Renal cortical epithelial cell (primary cell): ENCODE measurements at regions not wholly inside any gene's neighbourhood (a gene's known extent, or its start where the extent isn't known, plus 50 kb on each side); places are given as distances from the start of the nearest gene placed in this dataset.

Experiments
- DNase-seq: peaks from one replicate; pipeline ENCODE4 v3.0.0-alpha.2; 2011; ENCODE audit warnings: low read depth

DNA sequence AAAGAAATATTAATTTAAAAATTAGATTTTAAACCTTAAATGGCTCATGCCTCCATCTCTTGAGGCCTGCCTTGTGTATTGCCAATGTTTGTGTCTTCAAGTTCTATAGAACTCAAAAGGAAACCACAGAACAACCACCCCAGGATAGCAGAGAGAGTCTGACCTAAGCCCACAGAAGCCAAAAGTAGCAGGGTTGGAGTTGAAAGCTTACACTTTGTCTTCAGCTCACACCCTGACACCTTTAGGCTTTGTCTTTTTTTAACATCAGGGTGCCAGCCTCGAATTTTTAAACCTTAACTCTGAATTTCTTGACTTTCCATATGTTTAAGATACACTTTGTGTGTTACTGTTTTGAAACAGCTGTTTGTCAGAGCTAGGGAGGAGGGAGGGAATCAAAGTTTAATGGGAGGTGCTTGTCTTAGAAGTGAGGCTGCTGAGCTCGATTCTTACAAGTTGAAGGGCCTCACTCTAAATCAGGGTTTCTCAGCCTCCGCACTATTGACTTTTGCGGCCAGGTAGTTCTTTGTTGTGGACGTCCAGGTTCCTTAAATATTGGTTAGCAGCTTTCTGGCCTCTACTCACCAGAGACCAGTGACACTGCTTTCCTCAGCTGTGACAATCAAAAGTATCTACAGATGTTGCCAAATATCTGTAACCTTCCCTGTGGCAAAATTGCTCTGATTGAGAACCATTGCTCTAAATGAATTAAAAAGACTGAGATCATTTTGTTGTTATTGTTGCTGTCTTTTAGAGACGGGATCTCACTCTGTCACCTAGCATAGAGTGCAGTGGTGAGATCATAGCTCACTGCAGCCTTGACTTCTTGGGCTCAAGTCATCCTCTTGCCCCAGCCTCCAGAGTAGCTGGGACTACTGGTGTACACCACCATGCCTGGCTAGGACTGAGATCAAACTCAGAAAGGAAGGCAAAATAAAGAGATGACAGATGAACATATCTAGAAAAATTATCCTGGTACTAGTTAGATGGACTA, 139.2 kb upstream of the EOMES start:
- no peak for DNase-seq

DNA sequence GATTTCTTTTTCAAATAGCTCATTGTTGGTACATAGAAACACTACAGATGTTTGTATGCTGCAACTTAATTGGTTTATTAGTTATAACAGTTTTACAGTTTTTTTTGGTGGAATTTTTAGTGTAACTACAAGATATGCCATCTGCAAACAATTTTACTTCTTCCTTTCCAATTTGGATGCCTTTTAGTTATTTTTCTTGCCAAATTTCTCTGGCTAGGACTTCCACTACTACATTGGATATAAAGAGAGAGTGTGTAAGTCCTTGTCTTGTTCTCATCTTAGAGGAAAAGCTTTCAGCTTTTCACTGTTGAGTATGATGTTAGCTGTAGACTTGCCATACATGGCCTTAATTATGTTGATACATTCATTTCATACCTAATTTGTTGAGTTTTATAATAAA, 143.6 kb upstream of the EOMES start:
- DNase-seq, result no peak

DNA sequence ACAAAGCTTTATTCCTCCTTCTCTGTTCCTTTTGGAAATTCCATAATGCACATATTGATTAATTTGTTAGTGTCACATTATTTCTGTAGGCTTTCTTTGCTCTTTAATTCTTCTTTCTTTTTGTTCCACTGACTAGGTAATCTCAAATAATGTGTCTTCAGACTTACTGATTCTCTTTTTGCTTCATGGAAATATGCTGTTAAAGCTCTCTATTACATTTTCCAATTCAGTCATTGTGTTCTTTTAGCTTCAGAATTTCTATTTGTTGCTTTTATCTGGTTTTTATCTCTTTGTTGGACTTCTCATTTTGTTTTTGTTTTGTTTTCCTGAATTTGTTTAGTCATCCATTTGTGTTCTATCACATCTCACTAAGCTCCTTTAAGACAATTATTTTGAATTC, 147.0 kb upstream of the EOMES start:
- no peak for DNase-seq

DNA sequence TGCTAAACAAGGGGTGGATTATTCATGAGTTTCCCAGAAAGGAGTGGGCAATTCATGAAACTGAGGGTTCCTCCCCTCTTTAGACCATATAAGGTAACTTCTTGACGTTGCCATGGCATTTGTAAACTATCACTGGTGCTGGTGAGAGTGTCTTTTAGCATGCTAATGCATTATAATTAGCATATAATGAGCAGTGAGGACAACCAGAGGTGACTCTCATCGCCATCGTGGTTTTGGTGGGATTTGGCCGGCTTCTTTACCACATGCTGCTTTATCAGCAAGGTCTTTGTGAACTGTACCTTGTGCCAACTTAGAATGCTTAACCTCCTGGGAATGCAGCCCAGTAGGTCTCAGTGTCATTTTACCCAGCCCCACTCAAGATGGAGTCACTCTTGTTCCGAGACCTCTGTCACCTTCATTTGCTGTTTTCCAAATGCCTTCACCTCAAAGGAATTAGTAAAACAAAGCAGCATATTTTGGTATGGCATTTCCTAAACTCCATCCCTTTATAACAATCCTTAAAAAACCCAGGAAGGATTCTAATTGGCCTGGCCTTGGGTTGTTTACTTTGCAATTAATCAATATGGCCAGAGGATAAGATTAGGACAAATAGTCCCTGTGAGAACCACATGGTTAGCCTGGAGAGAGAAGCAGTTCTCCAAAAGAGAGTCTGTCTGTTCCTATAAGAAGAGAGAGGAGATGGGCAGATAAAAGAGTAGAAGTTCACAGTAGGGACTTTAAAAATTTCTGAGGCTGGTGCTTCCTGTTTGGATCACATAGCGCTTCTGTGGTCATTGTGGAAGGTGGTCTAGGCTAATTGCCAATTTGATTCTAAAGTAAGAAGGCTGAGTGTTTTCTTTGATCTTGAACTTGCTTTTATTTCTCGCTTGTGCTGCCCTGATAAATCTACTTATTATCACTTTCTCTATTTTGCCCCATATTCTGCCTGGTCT, 155.2 kb upstream of the EOMES start:
- no peak for DNase-seq

DNA sequence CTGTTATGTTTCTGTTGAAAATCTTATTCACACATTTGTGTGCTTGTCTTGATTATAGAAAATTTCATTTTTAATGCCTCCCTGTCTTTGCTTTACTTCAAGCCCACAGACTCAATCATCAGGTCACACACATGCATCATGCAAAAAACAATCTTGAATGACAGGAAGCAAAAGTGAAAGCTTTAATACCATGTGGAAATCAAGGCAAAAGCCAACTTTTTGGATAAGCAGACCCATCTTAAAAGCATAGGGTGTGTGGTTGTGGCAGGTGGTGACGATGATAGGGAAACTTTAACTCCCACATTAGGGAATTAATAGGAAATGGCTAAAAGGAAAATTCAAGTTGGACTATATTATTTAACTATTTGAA, 155.9 kb upstream of the EOMES start:
- no peak for DNase-seq

DNA sequence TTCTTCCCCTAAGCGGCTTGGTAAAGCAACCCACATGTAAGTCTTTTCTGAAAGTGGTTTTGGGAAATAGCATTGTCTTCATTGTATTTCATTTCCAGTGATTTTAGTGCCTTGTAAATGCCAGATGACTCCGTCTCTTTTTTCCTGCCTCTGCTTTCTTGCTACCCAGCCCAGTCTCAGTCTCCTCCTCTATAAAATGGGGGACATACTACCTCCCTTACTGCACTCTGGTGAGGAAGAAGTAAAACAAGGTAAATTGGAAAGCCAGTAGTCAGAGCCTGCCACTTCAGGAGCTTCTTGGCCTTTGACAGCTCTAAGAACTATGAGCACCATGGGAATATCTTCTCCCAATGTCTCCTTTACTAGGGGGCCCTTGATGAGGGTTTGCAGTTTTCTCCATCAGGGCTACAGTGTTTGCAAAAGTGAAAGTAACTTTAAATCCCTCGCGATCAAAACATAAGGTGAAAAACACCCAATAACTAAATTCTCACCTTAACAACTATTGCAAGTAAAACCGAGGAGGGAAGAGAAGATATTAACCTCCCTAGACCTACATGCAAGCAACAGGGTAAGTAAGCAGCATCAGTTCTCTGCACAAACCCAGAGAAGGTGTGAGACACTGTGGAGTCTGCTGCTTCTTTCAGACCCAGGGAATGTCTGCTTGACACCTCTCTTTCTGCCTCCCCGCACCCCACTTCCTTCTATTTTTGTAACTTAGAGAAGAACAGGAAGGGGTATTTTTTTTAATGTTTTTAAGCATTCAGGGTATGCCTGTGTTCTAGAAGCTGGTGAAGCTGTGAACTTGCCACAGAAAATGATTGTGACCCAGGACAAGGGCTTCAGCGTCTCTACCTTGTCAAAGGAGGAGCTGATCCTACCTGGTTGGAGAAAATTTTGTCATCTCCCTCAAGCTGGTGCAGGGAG, 159.1 kb upstream of the EOMES start:
- no peak for DNase-seq

DNA sequence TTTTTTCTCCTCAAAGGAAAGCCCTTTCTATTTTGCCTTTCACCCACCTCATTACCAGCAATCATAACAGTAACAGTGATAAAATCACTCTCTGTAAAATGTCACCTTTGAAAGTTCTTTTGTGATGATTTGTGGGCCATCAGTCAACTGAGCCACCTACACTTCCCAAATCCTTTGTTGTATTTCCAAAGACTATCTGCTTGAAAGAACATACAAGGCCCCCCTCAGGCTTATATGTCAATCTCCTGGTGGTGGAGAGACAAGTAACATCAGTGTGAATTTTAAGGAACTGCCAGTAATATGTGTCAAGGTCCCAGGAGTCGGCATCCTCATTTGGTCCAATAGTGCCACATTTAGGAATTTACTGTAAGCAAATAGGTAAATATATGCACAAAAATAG, 161.1 kb upstream of the EOMES start:
- no peak for DNase-seq

DNA sequence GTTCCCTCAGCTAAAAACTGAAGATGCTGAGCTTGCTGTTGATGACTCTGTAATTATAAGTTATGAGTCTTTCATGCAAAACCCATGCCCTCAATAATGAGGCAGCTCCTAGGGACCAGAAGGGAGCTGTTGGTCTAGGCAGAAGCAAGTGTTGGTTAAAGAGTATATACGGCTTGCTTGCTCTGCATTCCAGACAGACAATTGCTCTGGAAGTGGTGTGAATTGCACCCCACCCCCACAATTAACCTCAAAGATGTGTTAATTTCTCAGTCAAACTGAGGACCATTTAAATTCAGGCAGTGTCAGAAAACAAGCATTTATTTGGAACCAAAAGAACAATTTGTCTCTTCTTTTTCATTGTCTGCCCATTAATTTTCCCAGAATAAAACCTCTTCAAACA, 163.5 kb upstream of the EOMES start:
- no peak for DNase-seq

DNA sequence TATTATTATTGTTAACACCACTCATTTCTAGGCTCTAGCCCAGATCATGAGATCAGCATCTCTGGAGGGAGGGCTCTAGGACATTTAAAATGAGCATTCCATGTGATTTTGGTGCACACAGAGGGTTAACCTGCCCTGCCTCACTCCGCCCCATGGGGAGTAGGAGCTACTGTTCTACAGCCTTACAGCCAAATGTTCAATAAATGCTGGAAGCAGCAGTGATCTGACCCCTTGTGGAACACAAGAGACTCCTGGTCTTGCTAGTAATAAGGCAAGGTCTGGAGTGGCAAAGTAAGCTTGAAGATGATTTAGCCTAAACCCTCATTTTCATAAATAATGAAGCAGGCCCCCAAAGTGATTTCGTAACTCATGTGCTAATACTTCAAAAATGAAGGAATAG, 166.4 kb upstream of the EOMES start:
- no peak for DNase-seq

DNA sequence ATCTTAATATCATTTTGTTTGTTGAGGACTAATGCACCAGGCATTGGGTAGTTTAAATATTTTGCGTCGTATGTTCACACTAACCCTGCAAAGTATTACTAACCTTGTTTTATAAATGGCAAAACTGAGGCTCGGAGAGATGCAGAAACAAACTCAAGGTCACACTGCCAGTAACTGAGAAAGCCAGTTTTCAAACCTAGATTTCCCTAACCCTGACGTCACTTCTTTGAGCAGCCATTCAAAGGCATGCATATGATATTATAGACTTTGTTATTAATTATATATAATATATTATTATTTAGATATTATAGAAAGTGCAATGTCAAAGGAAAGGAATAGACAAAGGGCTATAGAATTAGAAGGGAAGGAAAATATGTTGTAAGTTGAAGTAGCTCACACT, 167.6 kb upstream of the EOMES start:
- DNase-seq, result no peak

DNA sequence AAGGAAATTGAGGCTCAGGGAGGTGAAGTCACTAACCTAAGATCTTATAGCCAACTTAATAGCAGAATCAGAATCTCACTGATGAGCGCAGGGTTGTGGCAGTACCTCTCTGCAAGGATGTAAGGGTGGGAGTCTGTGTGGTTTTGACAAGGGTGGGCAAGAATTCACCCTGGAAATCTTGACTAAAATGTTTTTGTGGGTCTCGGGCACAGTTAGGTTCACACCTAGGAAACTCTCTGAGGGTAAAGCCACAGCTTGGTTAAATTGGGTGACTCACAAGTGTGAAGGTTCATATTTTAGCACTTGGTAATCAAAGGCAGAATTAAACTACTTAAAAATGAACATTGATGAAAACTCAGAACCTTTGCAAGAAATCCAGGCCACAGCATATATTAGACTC, 178.2 kb upstream of the EOMES start:
- no peak for DNase-seq

DNA sequence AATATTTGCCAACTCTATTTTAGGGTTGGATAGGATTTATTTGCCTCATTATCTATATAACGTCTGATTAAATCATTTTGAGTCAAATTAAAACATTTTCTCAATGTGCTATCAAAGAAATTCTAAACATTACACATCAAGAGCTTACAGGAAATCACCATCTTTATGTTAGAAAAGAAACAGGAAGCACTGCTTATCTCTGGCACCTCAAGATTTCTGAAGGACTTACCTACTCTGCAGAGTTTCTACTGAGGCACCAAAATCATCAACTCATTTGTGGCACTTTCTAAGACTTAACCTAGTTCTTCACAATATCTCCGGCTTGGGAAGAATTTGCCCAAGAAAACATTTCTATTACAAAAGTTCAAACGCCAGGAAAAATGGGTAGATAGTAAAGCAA, 181.3 kb upstream of the EOMES start:
- no peak for DNase-seq

DNA sequence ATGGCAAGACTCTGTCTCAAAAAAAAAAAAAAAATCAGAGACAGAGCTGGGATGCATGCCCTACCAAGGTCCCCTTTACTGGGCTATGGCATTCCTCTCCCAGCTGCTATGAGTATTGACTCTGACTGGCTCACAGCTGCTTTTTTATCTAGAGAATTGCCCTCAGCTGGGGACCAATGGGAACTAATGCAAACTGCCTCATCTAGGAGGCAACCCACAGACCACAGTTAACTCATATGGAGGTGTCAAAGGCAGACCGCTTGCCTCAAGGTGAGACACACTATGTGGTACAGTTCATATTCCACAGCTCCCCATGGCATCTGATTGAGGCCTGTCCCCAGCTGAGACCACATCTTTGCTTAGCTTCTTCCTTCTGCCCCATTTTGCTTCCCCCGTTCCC, 183.5 kb upstream of the EOMES start:
- DNase-seq, result no peak

DNA sequence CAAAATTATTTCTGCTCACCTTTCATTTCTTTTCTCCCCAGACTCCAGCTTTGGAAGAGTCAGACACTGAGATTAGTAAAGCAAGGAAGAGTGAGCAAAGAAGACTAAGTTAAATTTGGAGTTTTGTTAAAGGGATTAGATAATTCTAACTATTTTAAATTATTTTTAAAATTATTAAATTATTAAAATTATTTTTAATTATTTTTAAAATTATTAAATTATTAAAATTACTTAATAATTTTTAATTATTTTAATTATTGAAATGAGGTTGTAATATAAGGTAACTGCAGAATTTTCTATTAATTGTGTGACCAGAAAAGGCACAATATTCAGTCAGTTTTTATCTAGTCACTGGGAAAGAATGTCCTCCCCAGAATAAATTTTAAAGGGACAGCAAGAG, 185.0 kb upstream of the EOMES start:
- no peak for DNase-seq

DNA sequence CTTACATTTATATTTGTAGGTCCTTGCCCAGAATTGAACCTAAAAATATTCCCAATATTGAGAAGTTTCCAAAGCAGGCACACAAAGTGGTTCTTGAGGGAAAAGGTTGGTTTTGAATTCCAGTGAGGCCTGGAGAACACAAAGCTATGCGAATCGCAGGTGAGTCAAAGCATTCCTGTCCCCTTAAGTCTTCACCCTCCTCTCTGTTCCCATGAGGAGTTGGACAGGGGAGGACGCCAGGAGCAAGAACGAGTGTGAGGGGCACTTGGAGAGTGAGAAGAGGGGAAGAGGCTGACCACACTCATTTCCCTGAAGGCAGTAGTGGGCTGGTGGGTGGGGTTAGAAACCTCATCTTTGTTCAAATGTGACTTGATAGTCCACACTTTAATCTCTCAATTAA, 185.8 kb upstream of the EOMES start:
- DNase-seq, result no peak

DNA sequence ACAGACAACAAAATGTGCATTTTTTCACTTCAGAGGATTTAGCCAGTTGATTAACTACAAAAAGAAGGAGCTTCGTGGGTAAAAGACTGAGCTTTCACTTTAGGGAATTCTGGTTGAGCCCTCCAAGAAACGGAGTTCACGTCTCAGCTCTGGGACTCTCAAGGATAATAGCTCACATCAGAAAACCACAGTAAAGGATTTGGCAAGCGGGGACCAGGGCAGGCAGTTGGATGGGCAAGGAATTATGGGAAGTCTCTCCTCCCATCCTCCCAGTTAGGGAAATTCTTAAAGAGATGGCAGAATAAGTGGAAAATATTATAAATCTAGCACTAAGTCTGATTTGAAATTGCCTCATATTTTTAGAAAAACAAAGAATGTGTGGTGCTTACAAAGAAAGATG, 188.3 kb upstream of the EOMES start:
- no peak for DNase-seq

DNA sequence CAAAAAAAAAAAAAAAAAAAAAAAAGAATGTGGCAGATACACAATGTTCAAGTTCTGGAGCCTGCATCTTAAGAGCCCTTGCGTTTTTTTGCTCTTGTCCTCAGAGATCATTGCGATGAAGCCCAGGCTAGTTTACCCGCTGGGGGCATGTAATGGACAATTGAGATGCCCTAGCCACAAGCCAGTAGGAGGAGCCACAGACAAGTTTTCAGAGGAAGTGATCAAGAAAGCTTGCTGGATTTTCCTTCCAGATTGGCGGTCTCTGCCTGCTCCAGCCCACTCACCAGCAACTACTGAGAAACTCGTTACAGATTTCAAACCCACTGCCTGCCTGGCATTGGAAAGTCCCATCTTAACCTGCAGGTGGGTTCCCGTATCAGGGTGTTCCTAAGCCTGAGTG, 192.1 kb upstream of the EOMES start:
- DNase-seq, result no peak

DNA sequence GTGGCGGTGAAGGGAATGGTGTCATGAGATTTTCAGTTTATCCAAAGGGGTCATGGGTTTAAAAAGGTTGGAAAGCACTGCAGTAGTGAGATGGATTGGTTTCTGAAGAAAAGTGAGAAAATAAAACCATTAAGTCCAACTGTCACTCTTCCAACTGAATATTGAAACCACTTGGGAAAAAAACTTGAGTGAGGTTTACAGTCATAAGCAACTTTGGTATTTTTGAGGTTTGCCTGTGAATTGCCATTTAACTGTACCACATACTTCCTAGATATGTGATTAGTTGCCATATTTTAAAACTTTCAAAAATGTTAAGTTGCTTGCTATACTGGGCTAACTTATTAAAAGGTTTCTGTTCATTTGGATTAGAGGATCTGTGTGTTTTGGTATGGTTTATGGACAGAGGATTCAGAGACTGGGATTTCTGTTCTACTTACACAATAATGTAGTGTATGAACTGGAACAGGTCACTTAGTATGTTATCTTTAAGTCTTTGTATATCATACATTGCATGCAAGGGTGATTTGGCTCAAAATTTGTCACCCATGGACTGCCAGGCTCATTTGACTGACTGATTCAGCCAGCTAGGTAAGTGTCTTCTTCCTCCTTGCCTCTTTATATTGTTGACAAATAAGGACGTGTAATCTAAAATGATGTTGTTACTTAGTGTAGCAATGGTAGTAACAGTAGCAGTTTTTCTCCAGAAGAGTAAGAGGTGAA, 201.4 kb upstream of the EOMES start:
- DNase-seq, result no peak

DNA sequence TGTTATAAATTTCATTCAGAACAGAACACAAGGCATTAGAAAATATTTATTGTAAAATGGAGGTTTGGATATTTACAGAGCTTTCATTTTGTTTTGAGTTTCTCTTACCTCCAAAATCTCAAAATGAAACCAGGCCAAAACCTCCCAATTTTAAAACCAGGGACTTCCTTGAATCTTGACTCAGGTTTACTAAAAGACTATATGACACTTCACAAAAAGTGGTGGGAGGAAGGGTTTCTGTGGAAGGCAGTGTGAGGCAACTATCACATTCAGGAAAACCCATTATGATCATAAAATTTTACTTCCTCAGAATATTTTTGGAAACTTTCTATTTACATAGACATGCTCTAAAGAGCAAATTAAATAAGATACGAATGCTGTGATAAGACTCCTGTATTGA, 205.8 kb upstream of the EOMES start:
- no peak for DNase-seq

DNA sequence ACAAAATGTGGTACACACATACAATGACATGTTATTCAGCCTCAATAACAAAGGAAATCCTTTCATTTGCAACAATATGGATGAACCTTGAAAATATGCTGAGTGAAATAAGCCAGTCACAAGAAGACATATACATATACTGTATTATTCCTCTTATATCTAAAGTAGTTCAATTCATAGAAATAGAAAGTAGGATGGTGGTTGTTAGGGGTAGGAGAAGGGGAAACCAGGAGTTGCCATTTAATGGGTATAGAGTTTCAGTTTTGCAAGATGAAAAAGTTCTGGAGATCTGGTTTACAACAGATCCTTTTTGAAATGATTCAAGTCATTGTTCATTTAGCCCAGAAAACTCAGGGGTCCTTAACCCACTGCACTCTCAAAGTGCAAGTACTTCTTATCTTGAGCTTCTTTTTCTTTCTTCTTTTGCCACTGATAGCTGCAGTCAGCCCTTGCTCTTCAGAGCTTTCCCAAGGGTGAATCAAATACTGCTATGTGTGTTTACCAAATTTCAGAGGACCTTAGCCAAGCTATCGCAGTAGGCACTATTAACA, 208.0 kb upstream of the EOMES start:
- DNase-seq, result no peak

DNA sequence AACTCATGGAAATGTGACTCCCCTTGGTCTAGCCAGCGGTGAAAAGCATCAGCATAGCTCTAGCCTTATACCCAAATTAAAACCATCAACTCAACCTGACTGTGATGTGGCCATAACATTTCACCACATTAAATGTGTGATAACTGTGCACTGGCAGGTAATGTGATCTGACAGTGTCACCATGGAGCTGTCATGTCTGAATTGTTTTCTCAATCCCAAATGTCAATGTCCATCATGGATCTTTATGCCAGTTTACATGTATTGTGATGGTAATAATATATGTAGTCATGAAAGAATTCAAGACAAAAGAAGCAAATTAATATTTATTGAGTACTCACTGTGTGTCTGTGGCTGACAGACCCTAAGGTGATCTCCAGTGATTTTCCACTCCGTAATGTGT, 213.4 kb upstream of the EOMES start:
- DNase-seq, result no peak
